ENCODE measurements at regions not wholly inside any gene's neighbourhood (a gene's known extent, or its start where the extent isn't known, plus 50 kb on each side); places are given as distances from the start of the nearest gene placed in this dataset.

GRCh38 chr13:76516013-76516412 lies 370.2 kb downstream of the KCTD12 start:
- no peak for DNase-seq (ENCODE audit: missing footprints)
- no peak for ATAC-seq
- intact Hi-C loops (cut with DNase I): no loop called here

GRCh38 chr13:76512721-76513145 lies 373.5 kb downstream of the KCTD12 start:
- intact Hi-C loops (cut with DNase I): no loop called here
- ATAC-seq: no peak
- no peak for DNase-seq (ENCODE audit: missing footprints)

- intact Hi-C loops (cut with DNase I): no loop called here
- DNase-seq (ENCODE audit: missing footprints) (no peak), ATAC-seq (no peak)
These were observed 380.8 kb downstream of the KCTD12 start for GRCh38 chr13:76505437-76505836.

GRCh38 chr13:76503766-76504165 lies 382.4 kb downstream of the KCTD12 start:
- intact Hi-C loops (cut with DNase I): no loop called here
- DNase-seq (ENCODE audit: missing footprints) (no peak), ATAC-seq (no peak)

- intact Hi-C loops (cut with DNase I): no loop called here
- DNase-seq (ENCODE audit: missing footprints) (no peak), ATAC-seq (no peak)
These were observed 382.9 kb downstream of the KCTD12 start for GRCh38 chr13:76503291-76503690.

GRCh38 chr13:76500894-76501293 lies 385.3 kb downstream of the KCTD12 start:
- ATAC-seq: no peak
- intact Hi-C loops (cut with DNase I): no loop called here

GRCh38 chr13:76499891-76500290 lies 386.3 kb downstream of the KCTD12 start:
- ATAC-seq: no peak
- DNase-seq (ENCODE audit: missing footprints): no peak
- intact Hi-C loops (cut with DNase I): no loop called here

More at GRCh38 chr13:76500894-76501293, 385.3 kb downstream of the KCTD12 start:
- DNase-seq (ENCODE audit: missing footprints): no peak

- no peak for DNase-seq (ENCODE audit: missing footprints)
- ATAC-seq: no peak
- intact Hi-C loops (cut with DNase I): no loop called here
These were observed 396.9 kb downstream of the KCTD12 start for GRCh38 chr13:76489274-76489673.

- no peak for ATAC-seq
- DNase-seq (ENCODE audit: missing footprints): no peak
- intact Hi-C loops (cut with DNase I): no loop called here
These were observed 404.5 kb downstream of the KCTD12 start for GRCh38 chr13:76481738-76482137.

GRCh38 chr13:76474966-76475365 lies 411.2 kb downstream of the KCTD12 start:
- no peak for DNase-seq (ENCODE audit: missing footprints)
- intact Hi-C loops (cut with DNase I): loop anchor here (5.0 to 10.0 kb wide), 3 partner anchors 253 to 783 kb away; no protein-coding TSS in a partner anchor
- ATAC-seq: no peak

- ATAC-seq (no peak), DNase-seq (ENCODE audit: missing footprints) (no peak)
- intact Hi-C loops (cut with DNase I): loop anchor here (5.0 to 10.0 kb wide), 3 partner anchors 252 to 782 kb away; no protein-coding TSS in a partner anchor
These were observed 411.8 kb downstream of the KCTD12 start for GRCh38 chr13:76474356-76474755.

- peak; percentile 92 for ATAC-seq
- DNase-seq (ENCODE audit: missing footprints): no peak
- intact Hi-C loops (cut with DNase I): loop anchor here (1.0 to 10.0 kb wide), 5 partner anchors 251 to 781 kb away; no protein-coding TSS in a partner anchor
These were observed 412.6 kb downstream of the KCTD12 start for GRCh38 chr13:76473552-76474134.

- DNase-seq (ENCODE audit: missing footprints) (no peak), ATAC-seq (no peak)
- intact Hi-C loops (cut with DNase I): loop anchor here (1.0 to 10.0 kb wide), 5 partner anchors 251 to 781 kb away; no protein-coding TSS in a partner anchor
These were observed 413.3 kb downstream of the KCTD12 start for GRCh38 chr13:76472916-76473315.

- ATAC-seq (no peak), DNase-seq (ENCODE audit: missing footprints) (no peak)
- intact Hi-C loops (cut with DNase I): loop anchor here (5.0 to 10.0 kb wide), 3 partner anchors 249 to 779 kb away; no protein-coding TSS in a partner anchor
These were observed 414.7 kb downstream of the KCTD12 start for GRCh38 chr13:76471486-76471885.

GRCh38 chr13:76470991-76471390 lies 415.2 kb downstream of the KCTD12 start:
- intact Hi-C loops (cut with DNase I): loop anchor here (5.0 to 10.0 kb wide), 3 partner anchors 249 to 779 kb away; no protein-coding TSS in a partner anchor
- ATAC-seq (no peak), DNase-seq (ENCODE audit: missing footprints) (no peak)

- no peak for DNase-seq (ENCODE audit: missing footprints)
- intact Hi-C loops (cut with DNase I): no loop called here
- no peak for ATAC-seq
These were observed 420.2 kb downstream of the KCTD12 start for GRCh38 chr13:76466043-76466442.

- DNase-seq (ENCODE audit: missing footprints) (no peak), ATAC-seq (no peak)
- intact Hi-C loops (cut with DNase I): no loop called here
These were observed 422.9 kb downstream of the KCTD12 start for GRCh38 chr13:76463314-76463713.

GRCh38 chr13:76461999-76462398 lies 424.2 kb downstream of the KCTD12 start:
- ATAC-seq (no peak), DNase-seq (ENCODE audit: missing footprints) (no peak)
- intact Hi-C loops (cut with DNase I): no loop called here

GRCh38 chr13:76461484-76461883 lies 424.7 kb downstream of the KCTD12 start:
- ATAC-seq (no peak), DNase-seq (ENCODE audit: missing footprints) (no peak)
- intact Hi-C loops (cut with DNase I): no loop called here

GRCh38 chr13:76459863-76460262 lies 426.3 kb downstream of the KCTD12 start:
- intact Hi-C loops (cut with DNase I): no loop called here
- DNase-seq (ENCODE audit: missing footprints): no peak
- no peak for ATAC-seq

- ATAC-seq: no peak
These were observed 430.2 kb downstream of the KCTD12 start for GRCh38 chr13:76455960-76456359.

More at GRCh38 chr13:76455960-76456359, 430.2 kb downstream of the KCTD12 start:
- DNase-seq (ENCODE audit: missing footprints): no peak
- intact Hi-C loops (cut with DNase I): no loop called here

Data from Right ventricle myocardium inferior (tissue), 1 donor.